K562 (cell line): ENCODE measurements at regions not wholly inside any gene's neighbourhood (a gene's known extent, or its start where the extent isn't known, plus 50 kb on each side); places are given as distances from the start of the nearest gene placed in this dataset.

Experiments
- BHLHE40 ChIP-seq: IDR thresholded peaks from 2 replicates; pipeline ENCODE4 v1.6.1; 2011; ENCODE audit warnings: low read length, improper control_type of control experiment
- CEBPB ChIP-seq: fragments of 450-650 bp; IDR thresholded peaks from 2 replicates; pipeline ENCODE4 v1.6.1; 2016; ENCODE audit warnings: missing genetic modification characterization, missing compliant biosample characterization
- DACH1 ChIP-seq: fragments of 450-650 bp; IDR thresholded peaks from 2 replicates; pipeline ENCODE4 v1.6.1; 2018; ENCODE audit not compliant: partially characterized antibody
- ESRRA ChIP-seq: fragments of 450-650 bp; IDR thresholded peaks from 2 replicates; pipeline ENCODE4 v1.6.1; 2014; ENCODE audit warnings: low read depth, mild to moderate bottlenecking, moderate library complexity, borderline replicate concordance
- EWSR1 ChIP-seq: fragments of 450-650 bp; IDR thresholded peaks from 2 replicates; pipeline ENCODE4 v1.6.1; 2018; ENCODE audit warnings: borderline replicate concordance, mild to moderate bottlenecking, low read depth, moderate library complexity; ENCODE audit not compliant: partially characterized antibody
- HDAC3 ChIP-seq: fragments of 450-650 bp; IDR thresholded peaks from 2 replicates; pipeline ENCODE4 v1.6.1; 2018; ENCODE audit warnings: borderline replicate concordance, mild to moderate bottlenecking, moderate library complexity; ENCODE audit not compliant: partially characterized antibody
- HDGF ChIP-seq: fragments of 450-650 bp; IDR thresholded peaks from 2 replicates; pipeline ENCODE4 v1.6.1; 2016
- TRIM24 ChIP-seq, 2 experiments: fragments of 450-650 bp; IDR thresholded peaks; 2 replicates each; pipeline ENCODE4 v1.6.1; 2016
- ZC3H11A ChIP-seq: IDR thresholded peaks from 2 replicates; pipeline ENCODE4 v1.6.1; 2012; ENCODE audit warnings: low read depth, low read length, improper control_type of control experiment
- ZFP91 ChIP-seq: sonication (generic); formaldehyde crosslinking; IDR thresholded peaks from 2 replicates; pipeline ENCODE4 v1.8.0; 2022; ENCODE audit warnings: mild to moderate bottlenecking, missing genetic modification reagents
- ZNF134 ChIP-seq: fragments of 250-450 bp; sonication (Bioruptor Pico); conservative IDR thresholded peaks from 2 replicates; pipeline ENCODE4 v1.4.0; 2020
- ZNF398 ChIP-seq: fragments of 250-450 bp; sonication (Bioruptor Pico); IDR thresholded peaks from 2 replicates; pipeline ENCODE4 v1.8.0; 2021; ENCODE audit warnings: moderate library complexity, mild to moderate bottlenecking, inconsistent platforms
- ZNF408 ChIP-seq: fragments of 250-450 bp; sonication (Bioruptor Pico); IDR thresholded peaks from 2 replicates; pipeline ENCODE4 v1.4.0; 2020; ENCODE audit warnings: low read depth, mild to moderate bottlenecking, moderate library complexity
- ZNF699 ChIP-seq: fragments of 250-450 bp; sonication (Bioruptor Pico); IDR thresholded peaks from 2 replicates; pipeline ENCODE4 v1.8.0; 2021; ENCODE audit warnings: mild to moderate bottlenecking, moderate library complexity; ENCODE audit not compliant: insufficient replicate concordance
- ZNF75A ChIP-seq: fragments of 450-650 bp; formaldehyde crosslinking; IDR thresholded peaks from 2 replicates; pipeline ENCODE4 v1.4.0; 2020; ENCODE audit warnings: mild to moderate bottlenecking
- TF ChIP-seq, protein P1 (sequence below): IDR thresholded peaks from 3 replicates; pipeline ENCODE4 v1.6.1; 2011; ENCODE audit warnings: borderline replicate concordance, mild to moderate bottlenecking, moderate library complexity; ENCODE audit not compliant: insufficient read length; ENCODE audit errors: extremely low read depth
- TF ChIP-seq, protein P2 (sequence below), 2 experiments: fragments of 450-650 bp in 1 of 2; sonication (generic) in 1 of 2; formaldehyde crosslinking in 1 of 2; IDR thresholded peaks in 1 of 2; conservative IDR thresholded peaks in 1 of 2; 2 replicates each; pipeline versions ENCODE4 v1.6.1 to v1.8.1; 2016 to 2023; ENCODE audit warnings: mild to moderate bottlenecking in 2 of 2, moderate library complexity in 2 of 2, inconsistent platforms in 1 of 2, missing genetic modification reagents in 1 of 2

DNA sequence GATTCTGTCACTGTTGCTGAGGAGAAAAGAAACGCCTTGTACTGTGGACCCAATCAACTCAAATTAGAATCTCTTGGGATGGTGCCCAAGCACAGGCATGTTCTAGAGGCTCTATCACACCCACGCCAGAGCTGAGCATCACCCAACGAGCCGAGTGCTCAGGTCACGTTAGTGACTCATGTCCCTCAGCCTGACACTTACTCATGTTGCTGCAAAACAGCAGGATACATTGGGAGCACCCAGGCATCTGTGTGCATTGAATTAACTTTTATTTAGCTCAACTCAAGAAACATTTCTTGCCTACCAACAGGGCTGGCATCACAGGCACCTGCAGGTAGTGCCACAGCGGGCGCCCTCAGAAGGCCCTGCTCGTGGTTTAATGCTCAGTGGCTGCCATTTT, 149.8 kb downstream of the ETS2 start (continued):
- TF ChIP-seq, protein P1, sequence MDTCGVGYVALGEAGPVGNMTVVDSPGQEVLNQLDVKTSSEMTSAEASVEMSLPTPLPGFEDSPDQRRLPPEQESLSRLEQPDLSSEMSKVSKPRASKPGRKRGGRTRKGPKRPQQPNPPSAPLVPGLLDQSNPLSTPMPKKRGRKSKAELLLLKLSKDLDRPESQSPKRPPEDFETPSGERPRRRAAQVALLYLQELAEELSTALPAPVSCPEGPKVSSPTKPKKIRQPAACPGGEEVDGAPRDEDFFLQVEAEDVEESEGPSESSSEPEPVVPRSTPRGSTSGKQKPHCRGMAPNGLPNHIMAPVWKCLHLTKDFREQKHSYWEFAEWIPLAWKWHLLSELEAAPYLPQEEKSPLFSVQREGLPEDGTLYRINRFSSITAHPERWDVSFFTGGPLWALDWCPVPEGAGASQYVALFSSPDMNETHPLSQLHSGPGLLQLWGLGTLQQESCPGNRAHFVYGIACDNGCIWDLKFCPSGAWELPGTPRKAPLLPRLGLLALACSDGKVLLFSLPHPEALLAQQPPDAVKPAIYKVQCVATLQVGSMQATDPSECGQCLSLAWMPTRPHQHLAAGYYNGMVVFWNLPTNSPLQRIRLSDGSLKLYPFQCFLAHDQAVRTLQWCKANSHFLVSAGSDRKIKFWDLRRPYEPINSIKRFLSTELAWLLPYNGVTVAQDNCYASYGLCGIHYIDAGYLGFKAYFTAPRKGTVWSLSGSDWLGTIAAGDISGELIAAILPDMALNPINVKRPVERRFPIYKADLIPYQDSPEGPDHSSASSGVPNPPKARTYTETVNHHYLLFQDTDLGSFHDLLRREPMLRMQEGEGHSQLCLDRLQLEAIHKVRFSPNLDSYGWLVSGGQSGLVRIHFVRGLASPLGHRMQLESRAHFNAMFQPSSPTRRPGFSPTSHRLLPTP: no peak
- TF ChIP-seq DACH1 (no peak), ZNF408 (CRISPR knock-in tag) (no peak), HDAC3 (no peak), CEBPB (no peak), ZNF75A (CRISPR knock-in tag) (no peak), EWSR1 (no peak), ZNF134 (CRISPR knock-in tag) (no peak), ZFP91 (no peak), ZNF699 (CRISPR knock-in tag) (no peak), HDGF (no peak), BHLHE40 (peak; percentile 74), TRIM24 (IDR thresholded peaks at IDR 0.05) (no peak), ZC3H11A (no peak), ESRRA (no peak), ZNF398 (CRISPR knock-in tag) (no peak)
- TF ChIP-seq, protein P2, sequence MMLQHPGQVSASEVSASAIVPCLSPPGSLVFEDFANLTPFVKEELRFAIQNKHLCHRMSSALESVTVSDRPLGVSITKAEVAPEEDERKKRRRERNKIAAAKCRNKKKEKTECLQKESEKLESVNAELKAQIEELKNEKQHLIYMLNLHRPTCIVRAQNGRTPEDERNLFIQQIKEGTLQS (IDR thresholded peaks at IDR 0.05): peak; percentile 21; the same call in 1 of the 2 replicates
- TF ChIP-seq, protein P2 (CRISPR knock-in tag; conservative IDR thresholded peaks at IDR 0.05): no peak
